GM10248 (cell line): ENCODE measurements at regions not wholly inside any gene's neighbourhood (a gene's known extent, or its start where the extent isn't known, plus 50 kb on each side); places are given as distances from the start of the nearest gene placed in this dataset.

Experiments
- CTCF ChIA-PET: fragments of 300-600 bp; sonication (Branson Sonifier 250); formaldehyde crosslinking; extraction: SDS; loops from one replicate; lab custom pipeline; 2021; ENCODE audit warnings: antibody characterized with exemption; lab: Yijun Ruan, JAX
- POLR2A ChIA-PET: fragments of 350-650 bp; sonication (Branson Sonifier 250); formaldehyde crosslinking; extraction: SDS; loops from one replicate; lab custom pipeline; 2020; ENCODE audit warnings: antibody characterized with exemption; lab: Yijun Ruan, JAX
- DNase-seq: peaks from one replicate; pipeline ENCODE4 v3.0.0; 2012; ENCODE audit errors: extremely low spot score
- CTCF ChIP-seq: IDR thresholded peaks from 2 replicates; pipeline ENCODE4 v1.5.1; 2012; ENCODE audit warnings: mild to moderate bottlenecking, low read depth; ENCODE audit errors: extremely low read depth, missing control alignments, control extremely low read depth

DNA sequence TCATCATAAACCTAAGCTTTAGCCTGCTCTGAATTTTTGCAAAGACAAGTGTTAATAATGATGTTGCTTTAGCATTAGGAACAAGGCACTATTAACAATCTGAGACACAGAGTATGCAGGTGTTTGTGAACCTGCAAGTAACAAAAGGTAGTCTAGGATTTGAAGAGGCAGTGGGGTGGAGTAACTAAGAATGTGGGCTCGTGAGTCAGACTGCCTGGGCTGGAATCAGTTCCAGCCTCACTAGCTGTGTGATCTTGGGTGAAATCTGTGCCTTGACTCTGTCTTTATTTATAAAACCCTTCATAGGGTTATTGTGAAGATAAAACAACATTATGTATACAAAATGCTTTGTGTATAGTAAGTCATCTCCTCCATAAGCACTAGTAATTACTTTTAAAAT, 610.6 kb upstream of the CFAP20DC start:
- ChIA-PET CTCF (interaction anchor here (1.5 kb wide), 1 partner anchor 9 kb away, joined by 3 read pairs; no protein-coding TSS in a partner anchor), POLR2A (no interaction called here)
- no peak for TF ChIP-seq CTCF
- DNase-seq, result no peak

DNA sequence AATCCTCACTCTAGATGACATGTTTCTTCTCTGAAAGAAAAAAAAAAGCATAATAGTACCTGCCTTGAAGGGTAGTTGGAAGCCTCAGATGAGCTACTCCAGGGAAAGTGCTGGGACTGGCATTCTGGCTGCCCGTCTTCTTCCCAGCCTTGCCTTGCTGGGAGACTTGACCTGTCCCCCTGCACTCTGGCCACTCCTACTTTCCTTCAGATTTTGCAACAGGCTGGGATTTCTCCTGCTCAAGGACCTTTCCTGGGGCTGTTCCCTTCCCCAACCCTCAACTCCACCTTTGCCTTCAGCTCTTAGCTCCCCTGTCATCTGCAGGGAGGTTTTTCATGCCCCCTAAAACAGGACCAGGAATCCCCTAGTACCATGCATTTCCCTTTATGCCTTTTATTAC, 609.9 kb upstream of the CFAP20DC start:
- CTCF ChIA-PET, result interaction anchor here (1.0 to 1.5 kb wide), 2 partner anchors 10 to 12 kb away, joined by 3 read pairs; no protein-coding TSS in a partner anchor
- TF ChIP-seq CTCF, result no peak
- POLR2A ChIA-PET, result no interaction called here
- DNase-seq, result no peak

DNA sequence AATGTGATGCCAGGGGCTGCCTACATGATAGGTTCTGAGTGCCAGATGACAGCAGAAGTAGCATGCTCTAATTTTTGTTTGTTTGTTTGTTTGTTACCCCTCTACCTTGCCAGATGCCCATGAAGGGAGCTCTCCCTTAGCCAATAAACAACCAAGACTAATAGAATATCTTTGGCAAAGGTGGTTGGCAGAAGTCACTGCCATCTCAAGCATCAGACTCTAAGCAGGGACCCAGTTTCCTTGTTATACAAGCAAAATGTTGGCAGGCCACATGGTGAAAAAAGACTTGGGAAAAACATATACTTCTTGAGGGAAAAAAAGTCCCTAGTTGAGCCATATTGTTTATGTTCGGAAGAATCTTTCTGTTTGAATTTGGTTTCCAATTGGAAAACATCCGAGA, 609.0 kb upstream of the CFAP20DC start:
- DNase-seq, result no peak
- no peak for TF ChIP-seq CTCF
- ChIA-PET POLR2A (no interaction called here), CTCF (no interaction called here)

- POLR2A ChIA-PET, result no interaction called here
- CTCF ChIA-PET, result no interaction called here
- DNase-seq, result no peak
- TF ChIP-seq CTCF, result no peak
These were observed 608.4 kb upstream of the CFAP20DC start for GRCh38 chr3:59658274-59658673.

DNA sequence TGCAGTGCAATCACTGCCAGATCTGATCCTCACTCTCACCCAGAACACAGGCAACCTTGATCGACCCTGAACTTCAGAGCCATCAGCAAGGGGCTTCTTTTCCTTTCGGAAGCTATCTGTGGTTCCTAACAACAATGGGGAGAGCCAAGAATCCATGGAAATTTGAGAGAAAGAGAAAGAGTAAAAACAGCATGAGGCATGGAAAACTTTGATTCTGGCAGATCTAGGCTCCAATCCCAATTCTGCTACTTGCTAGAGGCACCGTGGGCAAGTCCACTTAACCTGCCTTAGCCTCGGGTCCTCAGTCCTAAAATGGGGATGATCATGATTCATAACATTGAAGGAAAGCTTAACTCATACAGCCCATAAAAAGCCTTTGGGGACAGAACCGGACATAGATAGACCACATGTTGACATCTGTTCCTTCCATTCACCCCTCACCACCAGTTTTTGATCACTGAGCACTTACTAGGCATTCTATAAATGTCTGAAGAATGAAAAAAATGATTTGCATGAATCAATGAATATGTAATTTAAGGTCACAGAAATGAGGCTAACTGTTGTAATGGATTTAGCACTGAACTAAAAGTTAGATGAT, 605.7 kb upstream of the CFAP20DC start:
- no peak for DNase-seq
- ChIA-PET CTCF (interaction anchor here (1.5 kb wide), 1 partner anchor 21 kb away, joined by 3 read pairs; no protein-coding TSS in a partner anchor), POLR2A (no interaction called here)
- TF ChIP-seq CTCF, result no peak

- TF ChIP-seq CTCF, result no peak
- ChIA-PET POLR2A (no interaction called here), CTCF (interaction anchor here (1.3 to 1.5 kb wide), 2 partner anchors 21 to 23 kb away, joined by 3 to 4 read pairs; no protein-coding TSS in a partner anchor)
- DNase-seq, result no peak
These were observed 604.9 kb upstream of the CFAP20DC start for GRCh38 chr3:59654480-59655417.
